Tibial artery (tissue), 4 donors: ENCODE measurements at regions not wholly inside any gene's neighbourhood (a gene's known extent, or its start where the extent isn't known, plus 50 kb on each side); places are given as distances from the start of the nearest gene placed in this dataset.

Source experiments
- DNase-seq, 2 donors: peaks; one replicate each; pipeline ENCODE4 v3.0.0-alpha.2; 2019
- H3K27ac ChIP-seq, 2 donors: fragments of 200-600 bp; sonication (generic) in 1 of 2; 1 replicate in 1 of 2; 2 replicates in 1 of 2; pipeline ENCODE4 v1.5.1; 2018 to 2019; ENCODE audit warnings: mild to moderate bottlenecking in 1 of 2
- H3K27me3 ChIP-seq, 2 donors: fragments of 200-600 bp; sonication (generic) in 1 of 2; one replicate each; pipeline versions ENCODE4 v1.5.1 to v1.6.0; 2016 to 2019
- H3K36me3 ChIP-seq, 3 donors: fragments of 200-600 bp; sonication (generic) in 2 of 3; one replicate each; pipeline ENCODE4 v1.5.1; 2016 to 2019; ENCODE audit warnings: mild to moderate bottlenecking in 2 of 3
- H3K4me1 ChIP-seq, 4 donors: fragments of 200-600 bp; sonication (generic) in 2 of 4; 1 replicate in 3 of 4; 2 replicates in 1 of 4; pipeline ENCODE4 v1.5.1; 2016 to 2019
- H3K4me3 ChIP-seq, 2 donors: fragments of 200-600 bp; sonication (generic) in 1 of 2; 1 replicate in 1 of 2; 2 replicates in 1 of 2; pipeline ENCODE4 v1.5.1; 2018 to 2019; ENCODE audit warnings: mild to moderate bottlenecking in 2 of 2
- H3K9me3 ChIP-seq, 3 donors: fragments of 200-600 bp; sonication (generic) in 1 of 3; one replicate each; pipeline ENCODE4 v1.5.1; 2016 to 2019
- intact Hi-C: fragments of 100-400 bp; cut with DNase I; formaldehyde crosslinking; loops from one replicate; pipeline ENCODE4 v1.15.0; 2023; ENCODE audit warnings: low total_unique reads
- TF ChIP-seq, protein P1 (sequence below), 2 experiments: fragments of 200-600 bp in 1 of 2; fragments of 450-650 bp in 1 of 2; IDR thresholded peaks; one replicate each; pipeline ENCODE4 v1.5.1; 2017 to 2019; ENCODE audit warnings: antibody characterized with exemption in 2 of 2, mild to moderate bottlenecking in 1 of 2, moderate library complexity in 1 of 2

- H3K36me3 ChIP-seq, result no peaks in the 10 kb centered on the region
- H3K4me3 ChIP-seq, result no peak overlapping the region
- H3K27ac ChIP-seq, result no peak overlapping the region
- intact Hi-C loops, result no loop called here
- TF ChIP-seq, protein P1, sequence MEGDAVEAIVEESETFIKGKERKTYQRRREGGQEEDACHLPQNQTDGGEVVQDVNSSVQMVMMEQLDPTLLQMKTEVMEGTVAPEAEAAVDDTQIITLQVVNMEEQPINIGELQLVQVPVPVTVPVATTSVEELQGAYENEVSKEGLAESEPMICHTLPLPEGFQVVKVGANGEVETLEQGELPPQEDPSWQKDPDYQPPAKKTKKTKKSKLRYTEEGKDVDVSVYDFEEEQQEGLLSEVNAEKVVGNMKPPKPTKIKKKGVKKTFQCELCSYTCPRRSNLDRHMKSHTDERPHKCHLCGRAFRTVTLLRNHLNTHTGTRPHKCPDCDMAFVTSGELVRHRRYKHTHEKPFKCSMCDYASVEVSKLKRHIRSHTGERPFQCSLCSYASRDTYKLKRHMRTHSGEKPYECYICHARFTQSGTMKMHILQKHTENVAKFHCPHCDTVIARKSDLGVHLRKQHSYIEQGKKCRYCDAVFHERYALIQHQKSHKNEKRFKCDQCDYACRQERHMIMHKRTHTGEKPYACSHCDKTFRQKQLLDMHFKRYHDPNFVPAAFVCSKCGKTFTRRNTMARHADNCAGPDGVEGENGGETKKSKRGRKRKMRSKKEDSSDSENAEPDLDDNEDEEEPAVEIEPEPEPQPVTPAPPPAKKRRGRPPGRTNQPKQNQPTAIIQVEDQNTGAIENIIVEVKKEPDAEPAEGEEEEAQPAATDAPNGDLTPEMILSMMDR (IDR thresholded peaks at IDR 0.05), result no peak
- DNase-seq, result no peak
- no peaks in the 10 kb centered on the region for H3K4me1 ChIP-seq
- H3K9me3 ChIP-seq, result no peaks in the 10 kb centered on the region
- H3K27me3 ChIP-seq, result no peaks in the 10 kb centered on the region
Measured at GRCh38 chr13:59458908-59459579, 704.7 kb downstream of the DIAPH3 start.

GRCh38 chr13:59459972-59460371 lies 703.8 kb downstream of the DIAPH3 start:
- Histone ChIP-seq H3K27me3 (no peaks in the 10 kb centered on the region), H3K9me3 (no peaks in the 10 kb centered on the region), H3K4me1 (no peaks in the 10 kb centered on the region), H3K4me3 (no peak overlapping the region), H3K36me3 (no peaks in the 10 kb centered on the region), H3K27ac (no peak overlapping the region)
- intact Hi-C loops, result no loop called here
- no peak for DNase-seq
- TF ChIP-seq, protein P1 (IDR thresholded peaks at IDR 0.05), result no peak

- TF ChIP-seq, protein P1 (IDR thresholded peaks at IDR 0.05), result no peak
- no peaks in the 10 kb centered on the region for H3K36me3 ChIP-seq
- DNase-seq, result no peak
- H3K4me1 ChIP-seq, result no peaks in the 10 kb centered on the region
- intact Hi-C loops, result no loop called here
- no peak overlapping the region for H3K27ac ChIP-seq
- H3K27me3 ChIP-seq, result no peaks in the 10 kb centered on the region
- H3K4me3 ChIP-seq, result no peak overlapping the region
- no peaks in the 10 kb centered on the region for H3K9me3 ChIP-seq
Measured at GRCh38 chr13:59461411-59461810, 702.3 kb downstream of the DIAPH3 start.

DNA sequence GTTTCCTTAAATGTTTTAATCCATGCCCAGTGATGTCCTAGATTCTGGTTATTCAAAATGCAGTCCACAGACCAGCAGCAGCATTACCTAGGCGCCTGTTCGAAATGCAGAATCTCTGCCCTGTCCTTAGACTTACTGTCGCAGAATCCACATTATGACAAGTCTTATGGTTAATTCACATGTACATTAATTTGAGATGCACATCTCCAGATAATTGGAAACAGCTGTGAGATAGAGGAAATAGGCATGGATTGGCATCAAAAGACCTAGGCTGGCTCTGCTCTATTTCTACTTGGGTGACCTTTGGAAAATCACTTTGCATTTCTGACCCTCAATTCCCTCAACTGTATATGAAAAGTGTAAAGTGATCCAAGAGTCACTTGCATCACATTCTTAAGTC lies 700.7 kb downstream of the DIAPH3 start:
- Histone ChIP-seq H3K4me1 (no peaks in the 10 kb centered on the region), H3K9me3 (no peaks in the 10 kb centered on the region), H3K27me3 (no peaks in the 10 kb centered on the region), H3K27ac (no peak overlapping the region), H3K4me3 (no peak overlapping the region), H3K36me3 (no peaks in the 10 kb centered on the region)
- intact Hi-C loops, result no loop called here
- TF ChIP-seq, protein P1 (IDR thresholded peaks at IDR 0.05), result no peak
- DNase-seq, result no peak

GRCh38 chr13:59464926-59465325 lies 698.8 kb downstream of the DIAPH3 start:
- Histone ChIP-seq H3K27ac (no peak overlapping the region), H3K4me1 (no peaks in the 10 kb centered on the region), H3K27me3 (no peaks in the 10 kb centered on the region), H3K9me3 (no peaks in the 10 kb centered on the region), H3K4me3 (no peak overlapping the region), H3K36me3 (no peaks in the 10 kb centered on the region)
- no peak for DNase-seq
- intact Hi-C loops, result no loop called here
- TF ChIP-seq, protein P1 (IDR thresholded peaks at IDR 0.05), result no peak

DNA sequence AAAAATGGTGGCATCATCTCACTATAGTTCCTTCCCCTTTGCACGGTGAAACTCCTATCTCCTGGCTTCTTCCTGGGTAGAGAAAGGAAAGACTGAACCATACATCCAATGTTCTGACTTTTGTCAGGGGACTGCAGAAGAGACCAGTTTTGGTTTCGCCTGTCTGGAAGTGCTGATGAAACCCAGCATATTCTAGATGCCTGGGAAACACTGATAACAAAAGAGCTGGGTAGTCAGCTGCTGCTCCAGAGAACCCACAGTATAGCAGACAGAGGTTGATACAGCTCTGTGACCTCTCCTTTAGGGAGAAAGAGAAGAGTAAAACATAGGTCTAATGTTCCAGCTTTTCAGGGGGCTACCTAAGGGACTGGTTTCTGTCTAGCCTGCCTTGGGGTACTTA lies 695.3 kb downstream of the DIAPH3 start:
- intact Hi-C loops, result no loop called here
- no peak for DNase-seq
- TF ChIP-seq, protein P1 (IDR thresholded peaks at IDR 0.05), result no peak
- Histone ChIP-seq H3K4me3 (no peak overlapping the region), H3K9me3 (no peaks in the 10 kb centered on the region), H3K36me3 (no peaks in the 10 kb centered on the region), H3K27me3 (no peaks in the 10 kb centered on the region), H3K4me1 (no peaks in the 10 kb centered on the region), H3K27ac (no peak overlapping the region)
